ENCODE measurements at regions not wholly inside any gene's neighbourhood (a gene's known extent, or its start where the extent isn't known, plus 50 kb on each side); places are given as distances from the start of the nearest gene placed in this dataset.

DNA sequence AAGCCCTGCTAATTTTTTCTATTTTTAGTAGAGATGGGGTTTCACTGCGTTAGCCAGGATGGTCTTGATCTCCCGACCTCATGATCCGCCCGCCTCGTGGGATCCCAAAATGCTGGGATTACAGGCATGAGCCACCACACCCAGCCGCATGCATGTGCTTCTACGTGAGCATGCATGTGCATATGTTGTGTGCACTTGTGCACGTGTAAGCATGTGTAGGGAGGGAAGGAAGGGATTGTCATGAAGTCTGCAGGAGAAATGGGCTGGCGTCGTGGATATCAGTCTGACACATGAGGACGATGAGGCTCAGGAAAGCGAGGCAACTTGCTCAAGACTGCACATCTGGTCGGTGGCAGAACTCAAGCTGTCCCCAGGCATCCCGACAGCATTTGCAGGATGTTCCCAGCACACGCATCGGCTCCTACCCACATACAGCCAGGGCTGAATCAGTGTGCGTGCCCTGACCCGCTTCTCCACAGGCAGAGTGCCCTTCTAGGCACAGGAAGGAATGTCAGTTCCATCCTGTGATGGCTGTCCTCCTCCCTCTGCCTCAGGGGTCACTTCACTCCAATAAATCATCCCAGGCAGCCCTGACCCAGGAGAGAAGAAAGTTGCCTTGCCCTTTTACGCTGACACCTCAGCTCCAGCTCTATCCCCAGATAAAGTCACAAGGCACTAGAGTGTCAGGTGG is 49.9 kb upstream of the SLC14A2 start:
- TF ChIP-seq, protein P1, sequence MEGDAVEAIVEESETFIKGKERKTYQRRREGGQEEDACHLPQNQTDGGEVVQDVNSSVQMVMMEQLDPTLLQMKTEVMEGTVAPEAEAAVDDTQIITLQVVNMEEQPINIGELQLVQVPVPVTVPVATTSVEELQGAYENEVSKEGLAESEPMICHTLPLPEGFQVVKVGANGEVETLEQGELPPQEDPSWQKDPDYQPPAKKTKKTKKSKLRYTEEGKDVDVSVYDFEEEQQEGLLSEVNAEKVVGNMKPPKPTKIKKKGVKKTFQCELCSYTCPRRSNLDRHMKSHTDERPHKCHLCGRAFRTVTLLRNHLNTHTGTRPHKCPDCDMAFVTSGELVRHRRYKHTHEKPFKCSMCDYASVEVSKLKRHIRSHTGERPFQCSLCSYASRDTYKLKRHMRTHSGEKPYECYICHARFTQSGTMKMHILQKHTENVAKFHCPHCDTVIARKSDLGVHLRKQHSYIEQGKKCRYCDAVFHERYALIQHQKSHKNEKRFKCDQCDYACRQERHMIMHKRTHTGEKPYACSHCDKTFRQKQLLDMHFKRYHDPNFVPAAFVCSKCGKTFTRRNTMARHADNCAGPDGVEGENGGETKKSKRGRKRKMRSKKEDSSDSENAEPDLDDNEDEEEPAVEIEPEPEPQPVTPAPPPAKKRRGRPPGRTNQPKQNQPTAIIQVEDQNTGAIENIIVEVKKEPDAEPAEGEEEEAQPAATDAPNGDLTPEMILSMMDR (IDR thresholded peaks at IDR 0.05) = no peak
- TF ChIP-seq EZH2 (IDR thresholded peaks at IDR 0.05; ENCODE audit: borderline replicate concordance, insufficient read depth, low read depth, low read length, poor library complexity, severe bottlenecking) = no peak
